Heart left ventricle (tissue), 16 donors: ENCODE measurements at regions not wholly inside any gene's neighbourhood (a gene's known extent, or its start where the extent isn't known, plus 50 kb on each side); places are given as distances from the start of the nearest gene placed in this dataset.

ENCODE experiments used
- ATAC-seq, 4 donors: fragments of 200-7000 bp; cut with Tn5 transposase; one replicate each; pipeline ENCODE4 v1.9.1; 2020 to 2022; ENCODE audit warnings: moderate library complexity in 4 of 4, mild to moderate bottlenecking in 3 of 4, moderate number of reproducible peaks in 1 of 4
- DNase-seq, 5 donors: peaks; one replicate each; pipeline ENCODE4 v3.0.0-alpha.2; 2020
- H3K27ac ChIP-seq, 12 donors: fragments of 200-600 bp; sonication (generic) in 4 of 12; one replicate each; pipeline versions ENCODE4 v1.5.0 to v1.8.0; 2016 to 2022; ENCODE audit warnings: mild to moderate bottlenecking in 2 of 12
- H3K27me3 ChIP-seq, 9 donors: fragments of 200-600 bp; sonication (generic) in 2 of 9; one replicate each; pipeline versions ENCODE4 v1.5.1 to v1.8.0; 2016 to 2022; ENCODE audit warnings: mild to moderate bottlenecking in 3 of 9
- H3K36me3 ChIP-seq, 9 donors: fragments of 200-600 bp; sonication (generic) in 2 of 9; one replicate each; pipeline versions ENCODE4 v1.5.0 to v1.8.0; 2018 to 2022; ENCODE audit warnings: mild to moderate bottlenecking in 2 of 9
- H3K4me1 ChIP-seq, 12 donors: fragments of 200-600 bp; sonication (generic) in 4 of 12; one replicate each; pipeline versions ENCODE4 v1.5.0 to v1.8.0; 2016 to 2022; ENCODE audit warnings: mild to moderate bottlenecking in 3 of 12
- H3K4me3 ChIP-seq, 12 donors: fragments of 200-600 bp; sonication (generic) in 4 of 12; one replicate each; pipeline versions ENCODE4 v1.5.0 to v1.8.0; 2017 to 2022; ENCODE audit warnings: mild to moderate bottlenecking in 9 of 12, moderate library complexity in 4 of 12
- H3K9me3 ChIP-seq, 12 donors: fragments of 200-600 bp; sonication (generic) in 4 of 12; one replicate each; pipeline versions ENCODE4 v1.5.0 to v1.8.0; 2016 to 2022; ENCODE audit warnings: mild to moderate bottlenecking in 1 of 12
- POLR2A ChIP-seq, 2 donors: fragments of 450-650 bp; IDR thresholded peaks; one replicate each; pipeline ENCODE4 v1.6.1; 2017; ENCODE audit warnings: antibody characterized with exemption in 2 of 2, mild to moderate bottlenecking in 2 of 2, moderate library complexity in 2 of 2
- WGBS, 4 donors: extraction: QIAGEN DNeasy Blood & Tissue Kit in 2 of 4; methylation state at CpG; one replicate each; pipeline versions ENCODE4 v1.1.5 to v1.1.7; 2013 to 2018; 5-methylcytosine and 5-hydroxymethylcytosine counted together
- intact Hi-C, 10 donors: fragments of 100-400 bp; cut with DNase I; formaldehyde crosslinking; loops; one replicate each; pipeline versions ENCODE4 v1.11.1 to v1.14.2; 2022
- TF ChIP-seq, protein P1 (sequence below), 12 donors: fragments of 200-600 bp; sonication (generic) in 4 of 12; IDR thresholded peaks; one replicate each; pipeline versions ENCODE4 v1.5.0 to v1.8.0; 2018 to 2022; ENCODE audit warnings: antibody characterized with exemption in 12 of 12, mild to moderate bottlenecking in 5 of 12
- donor health status: ischemic (EF 13 %, LVEDD 7.1; RV severe dilation, severe dysfunction).
- donor health status: healthy with polysubstance abuse.
- donor health status: DM: no; HTN: yes; CAD: no.
- donor health status: DM: no; HTN: no; CAD: no.
- donor health status: ischemic (EF 25% LVEDD 6.9; RV normal size, moderate dysfunction).
- donor health status: ischemic (EF 25% LVEDD 5.7; RV mildly dilated, moderate dysfunction).
- donor health status: healthy.
- donor health status: DM: yes; HTN: yes; CAD: no.
- donor health status: ischemic (EF 35%, LVEDD 5.7; RV mildly dilated, moderate dysfunction).
- donor health status: nonischemic (EF 11% LVEDD 7.7; RV severe dilation, severe dysfunction).
- donor health status: DM: yes; HTN: yes; CAD: no.
- donor health status: PGD.
- donor health status: ischemic (EF 29% LVEDD 5.4; RV normal size, mild dysfunction).
- donor health status: nonischemic (EF 23%, LVEDD 6.1; RV moderate dilation, normal function).

DNA sequence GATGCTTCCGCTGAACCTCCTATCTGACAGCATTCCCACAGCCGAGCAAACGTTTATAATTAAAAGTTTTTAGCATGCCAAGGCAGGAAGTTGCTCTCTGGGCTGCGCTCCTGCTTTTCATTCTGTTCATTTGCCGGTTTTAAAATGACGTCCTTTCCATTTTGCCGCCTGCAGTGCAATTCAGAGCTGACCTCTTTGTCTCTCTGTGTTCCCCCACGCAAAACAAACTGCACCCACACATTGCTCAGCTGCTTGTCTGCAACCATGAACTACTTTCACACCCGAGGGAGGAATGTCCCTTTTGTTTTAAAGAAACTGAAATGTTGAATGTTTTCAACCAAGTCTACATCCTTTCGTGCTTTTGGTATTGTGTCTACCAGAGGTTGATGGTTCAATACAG, 416.5 kb downstream of the EFNB2 start:
- no peak overlapping the region for H3K27ac ChIP-seq
- TF ChIP-seq, protein P1, sequence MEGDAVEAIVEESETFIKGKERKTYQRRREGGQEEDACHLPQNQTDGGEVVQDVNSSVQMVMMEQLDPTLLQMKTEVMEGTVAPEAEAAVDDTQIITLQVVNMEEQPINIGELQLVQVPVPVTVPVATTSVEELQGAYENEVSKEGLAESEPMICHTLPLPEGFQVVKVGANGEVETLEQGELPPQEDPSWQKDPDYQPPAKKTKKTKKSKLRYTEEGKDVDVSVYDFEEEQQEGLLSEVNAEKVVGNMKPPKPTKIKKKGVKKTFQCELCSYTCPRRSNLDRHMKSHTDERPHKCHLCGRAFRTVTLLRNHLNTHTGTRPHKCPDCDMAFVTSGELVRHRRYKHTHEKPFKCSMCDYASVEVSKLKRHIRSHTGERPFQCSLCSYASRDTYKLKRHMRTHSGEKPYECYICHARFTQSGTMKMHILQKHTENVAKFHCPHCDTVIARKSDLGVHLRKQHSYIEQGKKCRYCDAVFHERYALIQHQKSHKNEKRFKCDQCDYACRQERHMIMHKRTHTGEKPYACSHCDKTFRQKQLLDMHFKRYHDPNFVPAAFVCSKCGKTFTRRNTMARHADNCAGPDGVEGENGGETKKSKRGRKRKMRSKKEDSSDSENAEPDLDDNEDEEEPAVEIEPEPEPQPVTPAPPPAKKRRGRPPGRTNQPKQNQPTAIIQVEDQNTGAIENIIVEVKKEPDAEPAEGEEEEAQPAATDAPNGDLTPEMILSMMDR (IDR thresholded peaks at IDR 0.05), result no peak
- no peak for TF ChIP-seq POLR2A (IDR thresholded peaks at IDR 0.05)
- intact Hi-C loops, result no loop called here
- H3K4me3 ChIP-seq, result peak overlapping the region in 2 of 12 donors; percentile 20 to 24
- no peaks in the 10 kb centered on the region for H3K9me3 ChIP-seq
- H3K36me3 ChIP-seq, result no peaks in the 10 kb centered on the region
- WGBS, 4 donors, result 37 to 48% (median 44%) methylated on average over 10 of the region's 10 CpGs
- peaks cover 0 to 12% (median 0%) of the 10 kb centered on the region in 12 donors for H3K4me1 ChIP-seq
- no peaks in the 10 kb centered on the region for H3K27me3 ChIP-seq
- DNase-seq (no peak), ATAC-seq (no peak)

DNA sequence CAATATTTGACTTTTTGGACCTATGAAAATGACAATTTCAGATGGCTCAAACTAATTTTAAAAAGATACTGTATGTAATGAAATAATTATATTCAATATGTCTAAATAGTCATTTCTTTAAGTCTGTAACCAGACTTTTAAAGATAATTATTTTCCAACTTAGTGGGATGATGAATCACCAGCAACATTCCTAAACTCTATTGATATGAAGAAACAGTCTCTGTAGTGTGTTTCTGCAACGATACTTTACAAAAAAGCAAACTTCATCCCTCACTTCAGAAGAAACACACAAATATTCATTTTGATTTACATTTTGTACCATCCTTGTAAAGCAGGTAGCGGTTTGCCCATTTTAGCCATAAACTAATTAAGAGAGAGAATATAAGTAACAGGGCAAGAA, 417.4 kb downstream of the EFNB2 start:
- TF ChIP-seq, protein P1 (IDR thresholded peaks at IDR 0.05), result no peak
- no peak for TF ChIP-seq POLR2A (IDR thresholded peaks at IDR 0.05)

DNA sequence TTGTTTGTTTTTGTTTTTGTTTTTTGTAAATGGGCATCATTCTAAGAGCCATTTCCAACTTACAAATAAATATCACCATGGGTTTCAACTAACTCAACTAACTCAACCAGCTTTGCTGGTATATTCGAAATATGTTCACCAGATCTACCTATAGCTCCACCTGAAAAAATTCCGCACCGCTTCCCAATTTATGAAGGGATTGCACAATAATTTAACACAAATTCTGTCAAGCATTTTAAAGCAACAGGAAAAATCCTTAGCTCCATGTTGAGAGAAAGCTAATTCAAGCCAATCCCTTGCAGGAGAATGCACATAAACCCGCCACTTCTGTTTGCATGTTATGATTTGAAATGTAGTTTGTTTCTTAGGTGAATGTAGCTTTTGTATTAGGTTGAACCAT, 417.8 kb downstream of the EFNB2 start:
- Histone ChIP-seq H3K27me3 (peaks cover 0 to 3% (median 0%) of the 10 kb centered on the region in 9 donors), H3K4me3 (no peak overlapping the region), H3K27ac (no peak overlapping the region), H3K9me3 (no peaks in the 10 kb centered on the region), H3K36me3 (no peaks in the 10 kb centered on the region), H3K4me1 (peaks cover 0 to 12% (median 0%) of the 10 kb centered on the region in 12 donors)
- DNase-seq (no peak), ATAC-seq (no peak)
- TF ChIP-seq POLR2A (IDR thresholded peaks at IDR 0.05), result no peak
- TF ChIP-seq, protein P1 (IDR thresholded peaks at IDR 0.05), result no peak
- WGBS, 4 donors, result 88 to 99% (median 97%) methylated on average over 4 of the region's 4 CpGs
- intact Hi-C loops, result no loop called here

More for the DNA sequence above, 417.4 kb downstream of the EFNB2 start:
- Histone ChIP-seq H3K4me3 (no peak overlapping the region), H3K4me1 (peaks cover 0 to 12% (median 0%) of the 10 kb centered on the region in 12 donors), H3K36me3 (no peaks in the 10 kb centered on the region), H3K27ac (no peak overlapping the region), H3K27me3 (peaks cover 0 to 3% (median 0%) of the 10 kb centered on the region in 9 donors), H3K9me3 (no peaks in the 10 kb centered on the region)
- DNase-seq, result no peak
- ATAC-seq, result no peak
- 85 to 95% (median 91%) methylated on average over 2 of the region's 2 CpGs for WGBS, 4 donors
- intact Hi-C loops, result no loop called here

DNA sequence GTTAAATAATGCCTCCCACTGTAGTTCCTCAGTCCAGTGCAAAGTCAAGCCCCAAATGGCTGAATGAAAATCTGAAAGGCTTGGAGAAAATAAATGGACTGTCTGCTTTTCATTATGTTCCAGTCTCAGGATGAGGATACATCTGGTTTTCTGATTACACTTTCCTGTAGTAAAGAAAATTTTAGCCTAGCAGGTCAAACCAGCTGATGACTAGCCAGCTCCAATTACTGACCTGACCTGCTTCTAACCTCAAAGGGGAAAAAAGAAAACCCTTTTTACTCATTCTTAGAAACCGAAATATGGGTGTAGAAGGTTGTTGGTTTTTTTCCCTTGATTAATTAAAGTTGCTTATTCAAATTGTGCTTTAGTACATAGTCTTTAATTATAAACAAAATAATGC, 418.4 kb downstream of the EFNB2 start:
- ATAC-seq, result peak in 1 of 4 donors; percentile 66
- Histone ChIP-seq H3K27ac (no peak overlapping the region), H3K36me3 (no peaks in the 10 kb centered on the region), H3K9me3 (no peaks in the 10 kb centered on the region), H3K27me3 (peaks cover 0 to 3% (median 0%) of the 10 kb centered on the region in 9 donors), H3K4me3 (no peak overlapping the region), H3K4me1 (peaks cover 0 to 12% (median 0%) of the 10 kb centered on the region in 12 donors)
- 46 to 65% (median 52%) methylated on average over 1 of the region's 1 CpG for WGBS, 4 donors
- intact Hi-C loops, result no loop called here
- DNase-seq, result no peak
- TF ChIP-seq, protein P1 (IDR thresholded peaks at IDR 0.05), result no peak
- no peak for TF ChIP-seq POLR2A (IDR thresholded peaks at IDR 0.05)
